Ammon's horn (tissue), 1 donor: ENCODE measurements at regions not wholly inside any gene's neighbourhood (a gene's known extent, or its start where the extent isn't known, plus 50 kb on each side); places are given as distances from the start of the nearest gene placed in this dataset.

Source experiments
- DNase-seq: peaks from one replicate; pipeline ENCODE4 v3.0.0-alpha.2; 2016; ENCODE audit warnings: low spot score

GRCh38 chr14:61226015-61226654, 55.0 kb downstream of the TMEM30B start:
- no peak for DNase-seq

DNA sequence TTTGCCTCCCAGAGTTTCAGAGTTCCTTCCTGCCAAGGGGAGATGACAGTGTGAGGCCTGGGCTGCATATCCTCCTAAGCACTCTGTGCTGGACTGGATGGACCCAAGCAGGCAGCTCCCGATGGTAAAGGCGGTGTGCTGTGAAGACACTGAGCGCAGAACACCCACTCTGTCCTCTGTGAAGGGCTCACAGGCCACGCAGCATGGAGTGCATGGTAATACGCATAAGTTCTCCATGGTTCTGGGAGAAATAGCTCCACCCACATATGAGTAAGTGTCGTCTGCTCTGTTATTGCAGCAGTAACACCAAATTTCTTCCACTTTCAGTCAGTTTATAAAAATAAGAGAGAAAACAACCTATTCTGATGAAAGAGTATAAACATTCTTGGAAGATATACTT, 55.8 kb downstream of the TMEM30B start:
- DNase-seq = peak; percentile 36

GRCh38 chr14:61223552-61223951, 57.6 kb downstream of the TMEM30B start:
- DNase-seq = no peak

DNA sequence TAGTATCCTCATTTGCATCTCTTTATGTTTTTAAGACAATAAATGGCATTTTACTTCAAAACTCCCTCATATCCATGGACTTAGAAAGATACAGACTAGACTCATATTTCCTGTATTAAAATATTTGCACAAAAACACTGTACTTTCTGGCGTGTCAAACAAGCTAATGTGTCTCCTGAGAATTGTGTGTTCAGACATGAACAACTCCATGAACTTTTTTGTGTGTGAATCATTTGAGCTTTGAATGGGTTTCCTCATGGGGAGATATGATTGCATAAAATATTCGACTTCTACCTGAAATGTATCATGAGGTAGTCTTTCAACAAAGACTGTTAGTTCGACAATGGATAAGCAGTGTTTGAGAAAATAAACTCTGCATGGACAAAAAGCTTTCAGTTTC, 58.8 kb downstream of the TMEM30B start:
- DNase-seq = no peak

- no peak for DNase-seq
Observed at GRCh38 chr14:61221906-61222305, 59.2 kb downstream of the TMEM30B start.

- no peak for DNase-seq
Observed at GRCh38 chr14:61219673-61220072, 61.5 kb downstream of the TMEM30B start.

DNA sequence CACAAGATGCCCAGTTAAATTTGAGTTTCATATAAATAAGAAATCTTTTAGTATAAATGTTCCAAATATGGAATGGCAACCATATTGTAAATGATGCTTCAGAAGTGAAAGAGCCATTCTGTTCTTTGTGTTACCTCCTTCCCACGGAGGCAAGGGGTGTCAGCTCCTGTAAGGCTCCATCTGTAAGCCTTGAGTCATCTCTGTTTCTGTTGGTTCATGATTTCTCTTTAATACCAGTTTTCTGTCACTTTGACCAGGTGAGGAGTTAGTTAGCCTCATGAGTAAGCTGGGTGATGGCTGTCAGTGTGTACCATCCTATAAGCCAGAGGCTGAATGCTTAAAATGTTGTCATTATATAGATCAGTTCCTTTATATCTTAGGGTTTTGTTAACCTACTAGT, 61.9 kb downstream of the TMEM30B start:
- DNase-seq = no peak

DNA sequence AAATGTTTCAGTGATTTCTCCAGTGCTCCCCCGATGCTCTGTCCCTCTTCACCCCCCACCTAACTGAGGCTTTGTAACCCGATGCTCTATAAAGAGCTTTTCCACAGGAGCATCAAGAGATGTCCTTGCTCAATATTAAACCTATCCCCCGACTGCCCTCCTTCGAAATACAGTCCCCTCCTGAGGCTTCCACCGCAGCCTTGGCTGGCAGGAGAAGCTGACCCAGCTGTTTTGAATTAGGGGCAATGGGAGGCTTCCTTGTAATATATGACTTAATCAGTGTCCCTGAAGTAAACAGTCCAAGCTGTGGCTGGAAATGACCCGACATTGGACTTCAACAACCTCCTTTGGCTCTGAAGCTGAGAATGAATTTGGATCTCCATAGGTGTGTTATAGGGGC, 62.4 kb downstream of the TMEM30B start:
- DNase-seq = no peak

DNA sequence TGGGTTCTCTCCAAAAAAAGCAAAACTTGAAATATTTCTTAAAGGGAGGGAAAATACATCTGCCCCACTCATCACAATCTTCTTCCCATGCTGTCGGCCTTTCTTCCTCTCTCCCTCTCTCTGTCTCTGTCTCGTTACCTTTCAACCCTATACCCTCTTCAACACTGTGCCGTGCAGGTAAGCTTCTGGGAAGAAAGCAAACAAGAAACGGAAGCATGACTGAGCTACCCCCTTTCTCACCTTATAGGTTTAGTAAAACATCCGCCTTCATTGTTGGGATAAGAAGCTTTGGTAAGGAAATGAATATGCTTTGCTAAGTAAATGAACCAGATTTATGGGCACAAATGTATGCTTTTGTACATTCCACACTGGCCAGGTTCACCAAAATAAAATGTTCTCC, 63.0 kb downstream of the TMEM30B start:
- DNase-seq = no peak

GRCh38 chr14:61217516-61217915, 63.6 kb downstream of the TMEM30B start:
- no peak for DNase-seq

DNA sequence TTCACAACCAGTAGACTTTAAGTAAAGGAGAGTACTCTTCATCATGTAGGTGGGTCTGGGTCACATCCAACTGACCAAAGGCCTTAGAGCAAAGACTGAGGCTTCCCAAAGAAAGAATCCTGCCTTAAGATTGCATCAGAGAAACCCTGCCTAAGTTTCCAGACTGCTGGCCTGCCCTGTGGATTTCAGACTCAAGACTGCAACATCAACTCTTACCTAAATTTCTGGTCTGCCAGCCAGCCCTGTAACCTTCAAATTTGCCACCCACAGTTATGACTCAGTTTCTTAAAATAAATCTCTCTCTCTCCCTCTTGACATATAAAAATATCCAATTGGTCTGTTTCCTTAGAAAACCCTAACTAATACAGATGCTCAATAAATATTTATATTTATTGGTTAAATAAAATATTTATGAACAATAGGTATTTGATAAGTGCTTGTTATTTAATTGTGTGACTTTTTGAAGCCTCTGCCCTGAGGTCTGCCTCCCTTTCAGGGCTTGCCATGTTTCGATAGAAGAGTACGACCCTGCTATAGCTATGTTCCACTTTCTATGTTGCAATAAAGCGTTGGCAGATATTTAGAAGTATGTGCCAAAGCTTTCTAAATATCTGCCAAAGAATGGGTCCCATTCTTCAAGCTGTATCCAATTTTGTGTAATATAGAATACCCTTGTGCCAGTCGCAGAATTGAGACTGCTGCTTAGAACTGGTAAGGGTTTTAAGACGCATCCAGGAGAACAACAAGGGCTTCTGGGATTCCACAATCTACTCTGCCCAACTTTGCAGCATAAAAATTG, 65.7 kb downstream of the TMEM30B start:
- DNase-seq = no peak

- no peak for DNase-seq
Observed at GRCh38 chr14:61213920-61214319, 67.2 kb downstream of the TMEM30B start.

DNA sequence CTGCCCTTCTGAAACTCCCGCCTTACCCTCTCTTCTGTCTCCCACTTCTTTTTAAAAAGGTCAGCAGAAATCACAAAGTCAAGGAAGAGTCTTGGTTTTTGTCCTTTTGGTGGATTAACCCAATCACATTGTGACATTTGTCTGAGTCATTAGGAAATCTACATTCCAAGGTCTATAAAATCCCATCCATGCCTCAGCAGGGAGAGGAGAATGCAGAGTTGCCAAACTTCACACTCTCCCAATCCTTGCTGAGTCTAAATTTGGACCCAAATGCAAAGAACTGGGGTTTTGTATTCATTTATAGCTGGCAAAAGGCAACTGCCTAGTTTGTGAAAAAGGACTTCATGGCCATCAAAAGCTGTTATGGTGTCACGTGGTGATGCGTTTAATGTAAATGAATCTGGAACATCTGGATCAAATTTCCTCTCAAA, 67.9 kb downstream of the TMEM30B start:
- DNase-seq = no peak

GRCh38 chr14:61212546-61212945, 68.6 kb downstream of the TMEM30B start:
- DNase-seq = no peak

DNA sequence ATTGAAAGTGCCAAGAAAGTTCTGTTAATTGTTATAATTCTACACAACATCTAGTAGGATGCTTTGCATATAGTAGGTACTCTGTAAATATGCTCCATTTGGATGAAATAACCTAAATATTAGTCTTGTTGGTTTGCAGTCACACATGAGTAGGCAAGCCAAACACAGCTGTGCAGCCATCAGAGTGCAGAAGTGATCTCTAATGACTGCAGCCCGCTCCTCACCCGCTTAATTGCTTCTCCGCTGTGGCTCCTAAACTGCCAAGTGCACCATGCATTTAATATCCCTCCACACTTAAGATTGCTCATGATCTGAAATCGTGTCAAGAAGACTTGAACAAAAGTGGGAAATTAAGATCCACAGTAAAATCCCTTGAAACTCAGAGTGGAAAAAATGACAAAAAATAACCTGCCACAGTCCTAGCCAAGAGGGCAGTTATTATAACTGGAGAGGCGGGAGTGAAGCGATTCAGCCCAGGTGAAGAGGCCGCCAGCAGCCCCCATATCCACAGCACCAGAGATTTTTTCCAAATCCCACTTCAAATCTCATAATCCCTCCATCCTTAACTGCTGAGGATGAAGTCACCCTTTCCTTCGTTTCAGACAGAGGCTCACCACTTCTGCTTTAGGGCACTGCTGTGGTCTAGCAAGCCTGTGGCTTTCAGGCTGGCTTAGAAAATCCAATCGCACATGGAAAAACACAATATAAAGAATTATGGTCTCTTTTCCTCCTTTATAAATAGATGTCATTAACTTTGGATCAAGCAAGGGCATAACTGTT, 69.5 kb downstream of the TMEM30B start:
- DNase-seq = no peak

- no peak for DNase-seq
Observed at GRCh38 chr14:61203081-61203753, 77.9 kb downstream of the TMEM30B start.

- DNase-seq = no peak
Observed at GRCh38 chr14:61202124-61202523, 79.0 kb downstream of the TMEM30B start.

DNA sequence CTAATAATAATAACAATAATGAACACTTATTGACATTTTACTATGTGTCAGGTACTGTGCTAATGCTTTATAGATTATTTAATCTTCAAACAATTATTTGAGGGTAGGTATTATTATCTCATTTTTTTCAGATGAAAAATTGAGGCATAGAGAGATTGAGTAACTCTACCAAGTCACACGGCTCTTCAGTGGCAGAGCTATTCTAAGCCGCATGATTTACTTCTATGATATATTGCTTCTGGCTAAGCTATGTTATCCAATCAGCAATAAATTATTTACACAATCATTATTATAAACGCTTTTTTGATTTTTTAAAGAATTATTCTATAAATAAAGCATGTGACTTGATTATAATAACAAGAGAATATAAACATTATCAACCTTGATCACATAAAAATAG, 80.0 kb downstream of the TMEM30B start:
- DNase-seq = no peak

GRCh38 chr14:61197416-61197815, 83.7 kb downstream of the TMEM30B start:
- DNase-seq = no peak

- DNase-seq = no peak
Observed at GRCh38 chr14:61196792-61197191, 84.3 kb downstream of the TMEM30B start.

DNA sequence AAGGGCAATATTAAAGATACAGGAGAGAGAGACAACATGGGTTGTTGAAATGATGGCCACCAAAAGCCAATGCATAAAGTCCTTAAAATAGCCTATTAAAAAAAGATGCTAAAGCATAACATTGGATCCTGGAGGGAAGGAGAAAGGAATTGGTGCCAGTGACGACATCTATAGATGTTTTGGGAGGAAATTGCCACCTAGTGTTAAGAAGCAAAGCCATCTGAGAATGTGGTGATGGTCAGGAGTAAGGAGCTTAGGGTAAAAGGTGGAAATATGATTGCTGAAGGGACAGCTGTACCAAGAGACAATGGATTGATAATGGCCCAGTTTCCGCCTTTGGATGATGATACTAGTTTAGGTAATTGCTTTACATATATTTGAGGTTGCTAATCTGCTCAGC, 85.1 kb downstream of the TMEM30B start:
- no peak for DNase-seq

GRCh38 chr14:61193476-61193875, 87.7 kb downstream of the TMEM30B start:
- DNase-seq = no peak
